Fibroblast of the aortic adventitia (primary cell): ENCODE measurements at regions not wholly inside any gene's neighbourhood (a gene's known extent, or its start where the extent isn't known, plus 50 kb on each side); places are given as distances from the start of the nearest gene placed in this dataset.
"Not testable (repeated sequence)": the region's sequence is repeated elsewhere in the genome, so short reads cannot be mapped to it uniquely, and the experiment has no call there.

Experiments used
- DNase-seq: peaks from one replicate; pipeline ENCODE4 v3.0.0-alpha.2; 2010; ENCODE audit warnings: low read depth
- H3K4me3 ChIP-seq: 2 replicates; pipeline ENCODE4 v1.5.1; 2011; ENCODE audit warnings: low read depth, mild to moderate bottlenecking, control low read depth, low read length, moderate library complexity
- CTCF ChIP-seq: IDR thresholded peaks from 2 replicates; pipeline ENCODE4 v1.5.1; 2011; ENCODE audit warnings: mild to moderate bottlenecking, low read length, control low read depth, inconsistent platforms; ENCODE audit not compliant: insufficient read depth

- no peak overlapping the region for H3K4me3 ChIP-seq
- no peak for DNase-seq
- TF ChIP-seq CTCF = no peak
These were observed 670.1 kb upstream of the C16orf82 start for GRCh38 chr16:26396511-26397235.

GRCh38 chr16:26413780-26414179 lies 652.9 kb upstream of the C16orf82 start:
- TF ChIP-seq CTCF = no peak
- no peak overlapping the region for H3K4me3 ChIP-seq
- no peak for DNase-seq

GRCh38 chr16:26419458-26419857 lies 647.3 kb upstream of the C16orf82 start:
- not testable (repeated sequence) for DNase-seq, H3K4me3 ChIP-seq

GRCh38 chr16:26430618-26431017 lies 636.1 kb upstream of the C16orf82 start:
- TF ChIP-seq CTCF = no peak
- DNase-seq = no peak
- no peak overlapping the region for H3K4me3 ChIP-seq

- no peak overlapping the region for H3K4me3 ChIP-seq
- no peak for DNase-seq
- TF ChIP-seq CTCF = no peak
These were observed 632.9 kb upstream of the C16orf82 start for GRCh38 chr16:26433807-26434206.

GRCh38 chr16:26441178-26441577 lies 625.5 kb upstream of the C16orf82 start:
- TF ChIP-seq CTCF = no peak
- H3K4me3 ChIP-seq = no peak overlapping the region
- DNase-seq = no peak

- DNase-seq = no peak
- no peak for TF ChIP-seq CTCF
- H3K4me3 ChIP-seq = no peak overlapping the region
These were observed 624.4 kb upstream of the C16orf82 start for GRCh38 chr16:26442321-26442720.
